Endodermal cell (in vitro differentiated cells): ENCODE measurements at regions not wholly inside any gene's neighbourhood (a gene's known extent, or its start where the extent isn't known, plus 50 kb on each side); places are given as distances from the start of the nearest gene placed in this dataset.
"Not testable (repeated sequence)": the region's sequence is repeated elsewhere in the genome, so short reads cannot be mapped to it uniquely, and the experiment has no call there.

Experiments
- DNase-seq: peaks from one replicate; pipeline ENCODE4 v3.0.0-alpha.2; 2017
- H3K27ac ChIP-seq: 2 replicates; pipeline ENCODE4 v1.5.1; 2013; ENCODE audit warnings: mild to moderate bottlenecking, low read depth, low read length, moderate library complexity
- H3K27me3 ChIP-seq: 2 replicates; pipeline ENCODE4 v1.6.1; 2013; ENCODE audit warnings: mild to moderate bottlenecking, low read length, moderate library complexity; ENCODE audit not compliant: insufficient read depth, control insufficient read depth, poor library complexity, severe bottlenecking
- H3K36me3 ChIP-seq: 2 replicates; pipeline ENCODE4 v1.7.0; 2013; ENCODE audit warnings: mild to moderate bottlenecking, low read length, moderate library complexity; ENCODE audit not compliant: control insufficient read depth, insufficient read depth
- H3K4me1 ChIP-seq: one replicate; pipeline ENCODE4 v1.7.0; 2013; ENCODE audit warnings: low read length; ENCODE audit not compliant: control insufficient read depth, insufficient read depth
- H3K4me3 ChIP-seq: 2 replicates; pipeline ENCODE4 v1.5.1; 2013; ENCODE audit warnings: mild to moderate bottlenecking, low read length, moderate library complexity
- H3K9ac ChIP-seq: 2 replicates; pipeline ENCODE4 v1.6.1; 2013; ENCODE audit warnings: mild to moderate bottlenecking, low read length, moderate library complexity; ENCODE audit not compliant: poor library complexity, severe bottlenecking; ENCODE audit errors: extremely low read depth
- H3K9me3 ChIP-seq: 2 replicates; pipeline ENCODE4 v1.6.1; 2013; ENCODE audit warnings: mild to moderate bottlenecking, low read length, moderate library complexity; ENCODE audit not compliant: control insufficient read depth
- H3K27ac Mint-ChIP-seq: 2 replicates; pipeline ENCODE4 v1.8.0; 2020; ENCODE audit warnings: mixed read lengths
- H3K27me3 Mint-ChIP-seq: 2 replicates; pipeline ENCODE4 v1.8.0; 2021; ENCODE audit warnings: mild to moderate bottlenecking, mixed read lengths; ENCODE audit not compliant: insufficient read depth
- H3K36me3 Mint-ChIP-seq: 2 replicates; pipeline ENCODE4 v1.8.0; 2020; ENCODE audit warnings: low read depth, mixed read lengths
- H3K4me1 Mint-ChIP-seq: 2 replicates; pipeline ENCODE4 v1.8.0; 2020; ENCODE audit warnings: mixed read lengths
- H3K4me3 Mint-ChIP-seq: 2 replicates; pipeline ENCODE4 v1.8.0; 2020; ENCODE audit warnings: mild to moderate bottlenecking, moderate library complexity, mixed read lengths
- H3K9me3 Mint-ChIP-seq: 2 replicates; pipeline ENCODE4 v1.8.0; 2020; ENCODE audit warnings: mild to moderate bottlenecking, mixed read lengths
- WGBS, 2 experiments: methylation state at CpG; one replicate each; pipeline versions ENCODE4 v1.1.5 to v1.1.7; 2013; ENCODE audit warnings: missing lambda C conversion rate in 2 of 2, mixed read lengths in 1 of 2; ENCODE audit not compliant: insufficient coverage in 1 of 2, insufficient read length in 1 of 2; 5-methylcytosine and 5-hydroxymethylcytosine counted together
- TF ChIP-seq, protein P1 (sequence below): fragments of 200-600 bp; sonication (generic); conservative IDR thresholded peaks from 2 replicates; pipeline ENCODE4 v1.5.0; 2021; ENCODE audit warnings: antibody characterized with exemption, mild to moderate bottlenecking

DNA sequence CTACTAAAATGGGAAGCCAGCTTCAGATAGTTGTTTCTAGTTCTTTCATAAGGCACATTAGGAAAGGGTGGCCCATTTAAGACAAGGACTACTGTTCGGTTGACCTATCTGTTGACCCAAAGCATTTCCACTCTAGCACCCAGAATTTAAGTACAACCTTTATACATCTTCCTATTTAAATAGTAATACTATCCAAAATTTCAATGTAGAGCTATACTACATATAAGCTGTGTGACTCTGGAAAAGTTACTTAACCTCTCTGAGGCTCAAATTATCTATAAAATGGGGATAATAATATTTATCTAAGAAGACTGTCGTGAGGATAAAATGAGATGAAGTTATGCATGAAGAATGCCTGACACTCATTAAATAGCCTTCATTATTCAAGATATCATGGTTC lies 82.0 kb upstream of the TMEM164 start:
- no CpG with 5 or more reads among the region's 2 CpGs for WGBS, 2 experiments

DNA sequence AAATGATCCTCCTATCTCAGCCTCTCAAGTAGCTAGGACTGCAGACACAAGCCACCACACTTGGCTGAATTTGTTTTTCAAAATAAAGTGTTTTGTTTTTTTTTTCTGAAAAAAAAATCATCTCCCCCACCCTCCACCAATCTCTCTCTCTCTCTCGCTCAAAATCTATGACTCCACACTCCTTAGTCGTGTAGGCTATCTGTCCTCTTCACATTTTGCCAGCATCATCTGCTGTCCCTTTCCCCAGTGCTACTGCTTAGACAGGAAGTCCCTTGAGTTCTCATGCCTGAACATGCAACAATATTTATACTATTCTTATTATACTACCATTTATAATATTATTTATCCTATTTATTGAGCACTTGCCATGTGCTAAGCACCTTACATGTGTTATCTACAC lies 80.7 kb upstream of the TMEM164 start:
- Histone ChIP-seq H3K27ac (no peak overlapping the region), H3K9ac (no peak overlapping the region), H3K36me3 (no peaks in the 10 kb centered on the region), H3K27me3 (no peaks in the 10 kb centered on the region), H3K4me1 (no peaks in the 10 kb centered on the region), H3K9me3 (no peaks in the 10 kb centered on the region), H3K4me3 (no peak overlapping the region)
- Mint-ChIP-seq H3K27me3 (no peaks in the 10 kb centered on the region), H3K4me3 (no peak overlapping the region), H3K4me1 (peaks cover 3% of the 10 kb centered on the region), H3K9me3 (peaks cover 2% of the 10 kb centered on the region), H3K36me3 (no peaks in the 10 kb centered on the region), H3K27ac (no peak overlapping the region)
- 88% methylated on average over 2 of the region's 2 CpGs; no CpG with 5 or more reads in 1 of the 2 experiments for WGBS, 2 experiments
- TF ChIP-seq, protein P1, sequence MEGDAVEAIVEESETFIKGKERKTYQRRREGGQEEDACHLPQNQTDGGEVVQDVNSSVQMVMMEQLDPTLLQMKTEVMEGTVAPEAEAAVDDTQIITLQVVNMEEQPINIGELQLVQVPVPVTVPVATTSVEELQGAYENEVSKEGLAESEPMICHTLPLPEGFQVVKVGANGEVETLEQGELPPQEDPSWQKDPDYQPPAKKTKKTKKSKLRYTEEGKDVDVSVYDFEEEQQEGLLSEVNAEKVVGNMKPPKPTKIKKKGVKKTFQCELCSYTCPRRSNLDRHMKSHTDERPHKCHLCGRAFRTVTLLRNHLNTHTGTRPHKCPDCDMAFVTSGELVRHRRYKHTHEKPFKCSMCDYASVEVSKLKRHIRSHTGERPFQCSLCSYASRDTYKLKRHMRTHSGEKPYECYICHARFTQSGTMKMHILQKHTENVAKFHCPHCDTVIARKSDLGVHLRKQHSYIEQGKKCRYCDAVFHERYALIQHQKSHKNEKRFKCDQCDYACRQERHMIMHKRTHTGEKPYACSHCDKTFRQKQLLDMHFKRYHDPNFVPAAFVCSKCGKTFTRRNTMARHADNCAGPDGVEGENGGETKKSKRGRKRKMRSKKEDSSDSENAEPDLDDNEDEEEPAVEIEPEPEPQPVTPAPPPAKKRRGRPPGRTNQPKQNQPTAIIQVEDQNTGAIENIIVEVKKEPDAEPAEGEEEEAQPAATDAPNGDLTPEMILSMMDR, result no peak
- no peak for DNase-seq

More for the DNA sequence above, 82.0 kb upstream of the TMEM164 start:
- Mint-ChIP-seq H3K27me3 (no peaks in the 10 kb centered on the region), H3K4me3 (no peak overlapping the region), H3K36me3 (no peaks in the 10 kb centered on the region), H3K27ac (no peak overlapping the region), H3K9me3 (peaks cover 2% of the 10 kb centered on the region), H3K4me1 (peaks cover 3% of the 10 kb centered on the region)
- H3K4me1 ChIP-seq, result no peaks in the 10 kb centered on the region
- H3K27ac ChIP-seq, result no peak overlapping the region
- no peak overlapping the region for H3K4me3 ChIP-seq
- no peaks in the 10 kb centered on the region for H3K9me3 ChIP-seq
- H3K36me3 ChIP-seq, result no peaks in the 10 kb centered on the region
- no peak overlapping the region for H3K9ac ChIP-seq
- TF ChIP-seq, protein P1, result no peak
- H3K27me3 ChIP-seq, result no peaks in the 10 kb centered on the region
- no peak for DNase-seq

DNA sequence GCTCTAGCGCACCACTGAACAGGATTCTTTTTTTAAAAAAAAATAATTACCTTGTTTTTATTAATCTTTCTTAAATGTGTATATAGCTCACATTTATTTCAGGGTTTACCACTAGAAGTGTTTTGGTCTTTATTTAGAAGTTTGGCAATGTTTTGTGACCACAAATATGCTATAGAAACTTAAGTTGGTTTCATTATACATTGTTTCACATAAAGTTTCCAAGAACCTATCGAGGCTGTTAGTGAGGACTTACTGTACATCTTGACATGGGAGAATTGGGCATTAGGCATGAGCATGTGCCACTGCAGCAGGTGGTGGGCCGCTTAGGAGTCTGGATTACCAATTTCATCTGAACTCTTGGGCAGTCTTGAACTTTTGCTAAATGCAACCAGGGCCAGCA lies 77.9 kb upstream of the TMEM164 start:
- H3K27me3 ChIP-seq, H3K27ac ChIP-seq, H3K36me3 ChIP-seq, H3K27me3 Mint-ChIP-seq, H3K9me3 ChIP-seq, DNase-seq, H3K4me3 Mint-ChIP-seq, H3K9ac ChIP-seq, H3K27ac Mint-ChIP-seq, H3K36me3 Mint-ChIP-seq, H3K9me3 Mint-ChIP-seq, H3K4me1 Mint-ChIP-seq, H3K4me1 ChIP-seq, H3K4me3 ChIP-seq: not testable (repeated sequence)
- 88% methylated on average over 2 of the region's 3 CpGs; no CpG with 5 or more reads in 1 of the 2 experiments for WGBS, 2 experiments

DNA sequence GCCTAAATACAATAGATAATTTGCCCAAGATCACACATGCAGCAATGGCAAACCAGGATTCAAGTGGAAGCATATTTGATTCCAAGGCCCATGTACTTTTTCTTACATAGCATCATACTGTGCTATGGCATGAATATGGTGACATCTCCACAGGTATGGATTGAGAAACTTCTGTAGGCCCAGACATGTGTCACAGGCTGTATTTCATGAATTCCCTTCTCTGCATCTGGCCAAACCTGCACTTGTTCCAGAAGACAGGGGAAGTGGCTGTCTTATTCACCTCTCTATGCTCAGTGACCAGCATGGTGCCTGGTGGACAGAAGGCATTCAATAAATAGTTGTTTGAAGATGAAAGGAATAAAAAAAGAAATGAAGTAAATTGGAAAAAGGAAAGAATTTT lies 77.3 kb upstream of the TMEM164 start:
- no peak for DNase-seq
- no peak overlapping the region for H3K27ac Mint-ChIP-seq
- no peaks in the 10 kb centered on the region for H3K27me3 ChIP-seq
- no peaks in the 10 kb centered on the region for H3K9me3 ChIP-seq
- peaks cover 2% of the 10 kb centered on the region for H3K9me3 Mint-ChIP-seq
- no peaks in the 10 kb centered on the region for H3K27me3 Mint-ChIP-seq
- no peaks in the 10 kb centered on the region for H3K4me1 ChIP-seq
- no peak overlapping the region for H3K27ac ChIP-seq
- no peaks in the 10 kb centered on the region for H3K36me3 Mint-ChIP-seq
- H3K4me1 Mint-ChIP-seq, result peaks cover 6% of the 10 kb centered on the region
- no peak overlapping the region for H3K4me3 Mint-ChIP-seq
- no peak overlapping the region for H3K9ac ChIP-seq
- no peak overlapping the region for H3K4me3 ChIP-seq
- TF ChIP-seq, protein P1, result no peak
- H3K36me3 ChIP-seq, result no peaks in the 10 kb centered on the region
